CD4-positive, CD25-positive, alpha-beta regulatory T cell (primary cell): ENCODE measurements at regions not wholly inside any gene's neighbourhood (a gene's known extent, or its start where the extent isn't known, plus 50 kb on each side); places are given as distances from the start of the nearest gene placed in this dataset.

Source experiments
- ATAC-seq, 2 donors: fragments of 150-1000 bp; cut with Tn5 transposase; one replicate each; pipeline ENCODE4 v1.10.0; 2021; ENCODE audit warnings: low read depth in 2 of 2, moderate number of reproducible peaks in 2 of 2, moderate library complexity in 1 of 2
- DNase-seq, 3 donors: peaks; one replicate each; pipeline versions ENCODE4 v3.0.0 to v3.0.0-alpha.2; 2012 to 2022; ENCODE audit warnings: mixed read lengths in 1 of 3
- H3K27ac ChIP-seq: one replicate; pipeline ENCODE4 v1.7.0; 2013; ENCODE audit warnings: mild to moderate bottlenecking, low read length; ENCODE audit not compliant: insufficient read depth, poor library complexity, severe bottlenecking
- H3K27me3 ChIP-seq: one replicate; pipeline ENCODE4 v1.7.0; 2013; ENCODE audit warnings: low read length; ENCODE audit not compliant: control insufficient read depth, insufficient read depth
- H3K36me3 ChIP-seq: one replicate; pipeline ENCODE4 v1.7.0; 2013; ENCODE audit warnings: mild to moderate bottlenecking, low read length, moderate library complexity; ENCODE audit not compliant: control insufficient read depth, insufficient read depth
- H3K4me1 ChIP-seq: 2 replicates; pipeline ENCODE4 v1.7.0; 2013; ENCODE audit warnings: mild to moderate bottlenecking, low read length; ENCODE audit not compliant: insufficient read depth, control insufficient read depth, poor library complexity, severe bottlenecking
- H3K4me3 ChIP-seq: one replicate; pipeline ENCODE4 v1.7.0; 2013; ENCODE audit warnings: low read depth, mild to moderate bottlenecking, low read length, moderate library complexity
- H3K9me3 ChIP-seq, 2 experiments: 1 replicate in 1 of 2; 2 replicates in 1 of 2; pipeline ENCODE4 v1.7.0; 2013; ENCODE audit warnings: low read length in 2 of 2, mild to moderate bottlenecking in 1 of 2, moderate library complexity in 1 of 2; ENCODE audit not compliant: control insufficient read depth in 2 of 2
- H3K27ac Mint-ChIP-seq, 3 donors: one replicate each; pipeline ENCODE4 v1.8.0; 2020 to 2022; ENCODE audit warnings: mild to moderate bottlenecking in 3 of 3, mixed read lengths in 3 of 3, moderate library complexity in 2 of 3
- H3K27me3 Mint-ChIP-seq: one replicate; pipeline ENCODE4 v1.8.0; 2022; ENCODE audit warnings: mild to moderate bottlenecking, mixed read lengths
- H3K36me3 Mint-ChIP-seq: one replicate; pipeline ENCODE4 v1.8.0; 2020; ENCODE audit warnings: mixed read lengths
- H3K4me1 Mint-ChIP-seq, 4 donors: one replicate each; pipeline ENCODE4 v1.8.0; 2020 to 2022; ENCODE audit warnings: mixed read lengths in 4 of 4, mild to moderate bottlenecking in 1 of 4
- H3K4me3 Mint-ChIP-seq, 4 donors: one replicate each; pipeline ENCODE4 v1.8.0; 2020 to 2022; ENCODE audit warnings: mild to moderate bottlenecking in 4 of 4, mixed read lengths in 4 of 4, moderate library complexity in 3 of 4
- H3K9me3 Mint-ChIP-seq, 7 donors: one replicate each; pipeline ENCODE4 v1.8.0; 2020 to 2022; ENCODE audit warnings: mixed read lengths in 7 of 7, mild to moderate bottlenecking in 3 of 7, moderate library complexity in 2 of 7

GRCh38 chr15:98369081-98369716 lies 279.1 kb upstream of the IGF1R start:
- no peak overlapping the region for H3K4me3 ChIP-seq
- peak overlapping the region in 1 of 3 donors; percentile 27 for H3K27ac Mint-ChIP-seq
- peaks cover 0 to 4% (median 0%) of the 10 kb centered on the region in 7 donors for H3K9me3 Mint-ChIP-seq
- no peaks in the 10 kb centered on the region for H3K9me3 ChIP-seq
- no peaks in the 10 kb centered on the region for H3K4me1 ChIP-seq
- H3K4me1 Mint-ChIP-seq: no peaks in the 10 kb centered on the region
- no peaks in the 10 kb centered on the region for H3K27me3 Mint-ChIP-seq
- H3K36me3 ChIP-seq: no peaks in the 10 kb centered on the region
- H3K4me3 Mint-ChIP-seq: no peak overlapping the region
- no peak for DNase-seq
- no peaks in the 10 kb centered on the region for H3K27me3 ChIP-seq
- H3K27ac ChIP-seq: no peak overlapping the region
- no peak for ATAC-seq
- H3K36me3 Mint-ChIP-seq: no peaks in the 10 kb centered on the region

GRCh38 chr15:98375513-98376340 lies 272.6 kb upstream of the IGF1R start:
- Histone ChIP-seq H3K4me3 (no peak overlapping the region), H3K4me1 (no peaks in the 10 kb centered on the region), H3K9me3 (no peaks in the 10 kb centered on the region), H3K27me3 (no peaks in the 10 kb centered on the region), H3K27ac (no peak overlapping the region), H3K36me3 (no peaks in the 10 kb centered on the region)
- no peak overlapping the region for H3K4me3 Mint-ChIP-seq
- no peak for ATAC-seq
- H3K36me3 Mint-ChIP-seq: no peaks in the 10 kb centered on the region
- no peaks in the 10 kb centered on the region for H3K27me3 Mint-ChIP-seq
- DNase-seq: no peak
- no peaks in the 10 kb centered on the region for H3K4me1 Mint-ChIP-seq
- H3K27ac Mint-ChIP-seq: no peak overlapping the region
- H3K9me3 Mint-ChIP-seq: peaks cover 0 to 13% (median 4%) of the 10 kb centered on the region in 7 donors

- Histone ChIP-seq H3K27ac (no peak overlapping the region), H3K36me3 (no peaks in the 10 kb centered on the region), H3K4me3 (no peak overlapping the region), H3K9me3 (no peaks in the 10 kb centered on the region), H3K4me1 (no peaks in the 10 kb centered on the region), H3K27me3 (no peaks in the 10 kb centered on the region)
- ATAC-seq (no peak), DNase-seq (no peak)
- no peaks in the 10 kb centered on the region for H3K4me1 Mint-ChIP-seq
- no peak overlapping the region for H3K27ac Mint-ChIP-seq
- H3K36me3 Mint-ChIP-seq: no peaks in the 10 kb centered on the region
- H3K9me3 Mint-ChIP-seq: peaks cover 0 to 13% (median 2%) of the 10 kb centered on the region in 7 donors
- no peak overlapping the region for H3K4me3 Mint-ChIP-seq
- peaks cover 4% of the 10 kb centered on the region for H3K27me3 Mint-ChIP-seq
Measured at GRCh38 chr15:98380721-98381120, 267.6 kb upstream of the IGF1R start.

DNA sequence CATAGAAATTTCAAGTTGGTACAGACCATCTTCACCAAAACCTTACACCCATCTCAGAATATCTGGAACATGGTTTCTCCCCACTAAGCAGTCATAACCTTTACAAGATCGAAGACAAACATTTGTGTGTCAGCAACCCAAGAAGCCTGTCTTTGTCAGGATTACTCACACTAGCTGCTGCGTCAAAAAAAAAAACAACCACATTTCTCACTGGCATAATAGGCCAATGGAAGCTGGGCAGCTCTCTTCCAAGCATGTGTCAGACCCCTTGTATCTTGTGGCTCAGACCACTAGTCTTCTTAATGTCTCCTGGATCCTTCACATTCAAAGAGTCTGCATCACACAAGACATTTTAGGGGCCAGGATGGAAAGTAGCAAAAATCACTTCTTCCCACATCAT lies 266.9 kb upstream of the IGF1R start:
- Histone ChIP-seq H3K27me3 (no peaks in the 10 kb centered on the region), H3K36me3 (no peaks in the 10 kb centered on the region), H3K9me3 (no peaks in the 10 kb centered on the region), H3K27ac (no peak overlapping the region), H3K4me1 (no peaks in the 10 kb centered on the region), H3K4me3 (no peak overlapping the region)
- H3K36me3 Mint-ChIP-seq: no peaks in the 10 kb centered on the region
- H3K27ac Mint-ChIP-seq: no peak overlapping the region
- H3K9me3 Mint-ChIP-seq: peaks cover 0 to 13% (median 2%) of the 10 kb centered on the region in 7 donors
- DNase-seq (no peak), ATAC-seq (no peak)
- no peaks in the 10 kb centered on the region for H3K4me1 Mint-ChIP-seq
- peaks cover 4% of the 10 kb centered on the region for H3K27me3 Mint-ChIP-seq
- no peak overlapping the region for H3K4me3 Mint-ChIP-seq

GRCh38 chr15:98382139-98382538 lies 266.2 kb upstream of the IGF1R start:
- Mint-ChIP-seq H3K4me3 (no peak overlapping the region), H3K27ac (no peak overlapping the region), H3K9me3 (peaks cover 0 to 13% (median 2%) of the 10 kb centered on the region in 7 donors), H3K36me3 (no peaks in the 10 kb centered on the region), H3K27me3 (peaks cover 4% of the 10 kb centered on the region), H3K4me1 (no peaks in the 10 kb centered on the region)
- no peaks in the 10 kb centered on the region for H3K4me1 ChIP-seq
- no peak overlapping the region for H3K4me3 ChIP-seq
- no peak overlapping the region for H3K27ac ChIP-seq
- ATAC-seq (no peak), DNase-seq (no peak)
- H3K9me3 ChIP-seq: no peaks in the 10 kb centered on the region
- H3K36me3 ChIP-seq: no peaks in the 10 kb centered on the region
- no peaks in the 10 kb centered on the region for H3K27me3 ChIP-seq

DNA sequence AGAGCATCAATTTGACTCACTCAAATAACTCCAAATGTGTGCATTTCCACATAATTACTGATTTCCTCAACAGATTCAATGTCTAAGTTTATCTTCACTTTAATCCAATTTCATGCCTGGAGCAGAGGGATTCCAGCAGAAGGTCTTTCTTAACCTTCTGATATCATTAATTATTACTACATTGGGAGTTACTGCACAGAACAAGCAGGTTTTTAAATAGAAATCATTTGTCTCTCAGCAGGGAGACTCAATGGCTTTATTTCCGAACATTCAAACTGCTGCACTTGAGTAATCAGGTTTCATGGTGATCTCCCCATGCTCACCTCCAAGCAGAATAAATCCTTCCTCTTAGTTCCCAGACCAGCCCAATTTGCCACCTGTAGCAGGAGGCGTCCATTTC lies 264.8 kb upstream of the IGF1R start:
- Mint-ChIP-seq H3K4me1 (no peaks in the 10 kb centered on the region), H3K36me3 (no peaks in the 10 kb centered on the region), H3K9me3 (peaks cover 0 to 13% (median 0%) of the 10 kb centered on the region in 7 donors), H3K4me3 (no peak overlapping the region), H3K27ac (no peak overlapping the region), H3K27me3 (peaks cover 4% of the 10 kb centered on the region)
- Histone ChIP-seq H3K27me3 (no peaks in the 10 kb centered on the region), H3K27ac (no peak overlapping the region), H3K36me3 (no peaks in the 10 kb centered on the region), H3K4me1 (no peaks in the 10 kb centered on the region), H3K4me3 (no peak overlapping the region), H3K9me3 (no peaks in the 10 kb centered on the region)
- no peak for ATAC-seq
- DNase-seq: no peak

DNA sequence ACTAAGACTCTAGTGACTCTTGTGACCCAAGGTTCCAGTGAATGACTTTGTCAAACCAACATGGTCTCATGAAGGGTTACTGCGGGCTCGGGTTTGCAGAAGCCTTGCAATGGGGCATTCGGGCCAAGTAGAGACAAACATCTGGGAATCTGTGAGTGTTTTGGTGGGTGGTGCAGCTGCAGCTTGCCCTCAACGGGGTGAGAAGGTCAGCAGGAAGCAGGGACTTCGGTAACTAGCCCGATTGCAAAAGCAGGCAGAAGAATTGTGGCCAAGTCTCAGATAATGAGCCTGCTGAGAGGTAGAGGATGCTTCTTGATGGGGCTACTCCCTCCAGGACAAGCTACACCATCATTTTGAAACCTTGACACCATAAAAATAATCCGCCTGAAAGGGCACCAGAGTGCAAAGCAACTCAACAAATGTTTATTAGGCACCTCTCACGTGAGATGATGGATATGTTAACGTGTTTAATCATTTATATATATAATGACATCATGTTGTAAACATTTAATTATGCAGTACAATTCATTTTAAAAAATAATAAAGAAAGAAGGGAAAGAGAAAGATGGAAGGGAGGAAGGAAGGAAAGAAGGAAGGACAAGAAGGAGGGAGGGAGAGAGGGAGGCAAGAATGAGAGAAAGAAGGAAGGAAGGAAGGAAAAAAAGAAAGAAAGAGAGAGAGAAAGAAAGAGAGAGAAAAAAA lies 263.9 kb upstream of the IGF1R start:
- DNase-seq (no peak), ATAC-seq (no peak)
- peaks cover 0 to 7% (median 0%) of the 10 kb centered on the region in 7 donors for H3K9me3 Mint-ChIP-seq
- no peak overlapping the region for H3K27ac ChIP-seq
- H3K4me1 ChIP-seq: no peaks in the 10 kb centered on the region
- H3K4me3 Mint-ChIP-seq: no peak overlapping the region
- H3K27ac Mint-ChIP-seq: no peak overlapping the region
- no peaks in the 10 kb centered on the region for H3K36me3 Mint-ChIP-seq
- H3K27me3 ChIP-seq: no peaks in the 10 kb centered on the region
- no peaks in the 10 kb centered on the region for H3K36me3 ChIP-seq
- no peak overlapping the region for H3K4me3 ChIP-seq
- no peaks in the 10 kb centered on the region for H3K4me1 Mint-ChIP-seq
- H3K9me3 ChIP-seq: no peaks in the 10 kb centered on the region
- H3K27me3 Mint-ChIP-seq: peaks cover 4% of the 10 kb centered on the region
